ENCODE measurements at regions not wholly inside any gene's neighbourhood (a gene's known extent, or its start where the extent isn't known, plus 50 kb on each side); places are given as distances from the start of the nearest gene placed in this dataset.
"Not testable (repeated sequence)": the region's sequence is repeated elsewhere in the genome, so short reads cannot be mapped to it uniquely, and the experiment has no call there.

DNA sequence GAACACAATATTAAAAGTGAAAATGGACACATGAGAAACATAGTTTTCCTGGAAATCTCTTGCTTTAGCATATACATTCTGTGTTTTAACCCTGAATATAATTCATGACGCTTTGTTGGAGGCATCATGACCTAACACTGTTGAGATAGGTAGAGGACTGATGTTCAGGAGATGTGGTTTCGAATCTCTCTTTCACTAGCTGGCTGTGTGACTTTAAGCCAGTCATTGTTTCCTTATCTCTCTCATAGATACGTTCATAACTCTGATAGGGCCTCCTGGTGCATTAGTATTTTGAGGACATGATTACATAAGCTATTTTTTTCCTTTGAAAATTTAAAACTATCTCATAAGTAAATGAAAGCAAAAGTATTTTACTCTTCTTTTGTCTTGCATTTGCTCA is 179.0 kb upstream of the DTNA start:
- no peak for DNase-seq

DNA sequence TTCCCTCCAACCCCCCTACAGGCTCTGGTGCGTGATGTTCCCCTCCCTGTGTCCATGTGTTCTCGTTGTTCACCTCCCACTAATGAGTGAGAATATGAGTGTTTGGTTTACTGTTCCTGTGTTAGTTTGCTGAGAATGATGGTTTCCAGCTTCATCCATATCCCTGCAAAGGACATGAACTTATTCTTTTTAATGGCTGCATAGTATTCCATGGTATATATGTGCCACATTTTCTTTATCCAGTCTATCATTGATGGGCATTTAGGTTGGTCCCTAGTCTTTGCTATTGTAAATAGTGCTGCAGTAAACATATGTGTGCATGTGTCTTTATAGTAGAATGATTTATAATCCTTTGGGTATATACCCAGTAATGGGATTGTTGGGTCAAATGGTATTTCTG is 175.5 kb upstream of the DTNA start:
- not testable (repeated sequence) for DNase-seq

- DNase-seq: no peak
Measured at GRCh38 chr18:34540897-34541296, 169.2 kb upstream of the DTNA start.

DNA sequence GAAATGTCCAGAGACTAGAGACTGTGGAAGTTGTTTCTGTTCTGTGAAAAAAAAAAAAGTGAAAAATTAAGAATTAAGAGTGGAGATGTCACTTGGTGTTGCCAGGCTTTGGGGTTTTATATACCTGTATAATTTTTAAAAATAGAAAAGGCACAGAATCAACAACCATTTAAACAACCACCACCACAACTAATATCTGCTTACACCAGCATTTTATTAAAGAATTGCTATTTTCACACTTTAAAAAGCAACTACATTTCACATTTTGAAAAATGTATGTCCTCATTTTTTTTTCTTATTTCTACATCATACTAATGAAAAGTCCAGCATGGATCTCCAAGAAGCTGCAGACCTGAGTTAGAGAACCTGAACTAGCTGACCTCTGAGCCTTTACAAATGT is 167.5 kb upstream of the DTNA start:
- DNase-seq: no peak

GRCh38 chr18:34543356-34543755 is 166.7 kb upstream of the DTNA start:
- no peak for DNase-seq

- no peak for DNase-seq
Measured at GRCh38 chr18:34543945-34544344, 166.2 kb upstream of the DTNA start.

GRCh38 chr18:34544930-34545329 is 165.2 kb upstream of the DTNA start:
- DNase-seq: no peak

GRCh38 chr18:34548120-34548972 is 161.8 kb upstream of the DTNA start:
- no peak for DNase-seq

DNA sequence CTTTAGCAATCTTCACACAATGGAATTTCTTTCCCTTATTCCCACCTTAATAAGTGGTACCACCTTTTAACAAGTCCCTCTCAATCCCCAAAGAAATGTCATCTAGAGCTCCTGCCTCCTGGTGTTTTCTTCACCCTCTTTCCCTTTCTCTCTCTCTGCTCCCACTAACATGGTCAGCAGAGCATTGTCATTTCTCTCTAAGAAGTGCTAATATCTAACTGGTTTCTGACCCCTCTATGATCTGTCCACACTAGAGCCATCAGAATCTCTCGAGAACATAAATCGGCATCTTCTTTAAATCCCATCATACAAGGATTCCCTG is 161.2 kb upstream of the DTNA start:
- DNase-seq: no peak

DNA sequence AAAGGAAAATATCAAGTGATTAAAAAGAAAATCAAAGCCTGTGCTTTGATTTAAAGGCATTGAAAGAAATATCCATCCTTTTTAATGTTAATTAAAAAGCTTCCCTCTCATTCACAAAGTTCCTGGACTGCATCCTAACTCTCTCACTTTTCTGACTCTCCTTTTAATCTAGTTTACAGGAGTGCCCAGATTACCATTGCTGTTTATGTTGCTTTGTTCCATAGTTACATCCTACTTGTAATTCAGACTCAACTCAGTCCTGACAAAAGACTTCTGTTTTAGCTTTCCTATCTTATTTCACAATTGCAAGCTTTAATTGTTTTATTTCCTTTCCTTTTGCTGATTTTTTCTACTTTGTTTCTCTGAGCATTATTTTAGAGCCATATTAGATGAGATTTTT is 160.7 kb upstream of the DTNA start:
- no peak for DNase-seq

- DNase-seq: no peak
Measured at GRCh38 chr18:34550156-34550555, 159.9 kb upstream of the DTNA start.

GRCh38 chr18:34550902-34551301 is 159.2 kb upstream of the DTNA start:
- no peak for DNase-seq

DNA sequence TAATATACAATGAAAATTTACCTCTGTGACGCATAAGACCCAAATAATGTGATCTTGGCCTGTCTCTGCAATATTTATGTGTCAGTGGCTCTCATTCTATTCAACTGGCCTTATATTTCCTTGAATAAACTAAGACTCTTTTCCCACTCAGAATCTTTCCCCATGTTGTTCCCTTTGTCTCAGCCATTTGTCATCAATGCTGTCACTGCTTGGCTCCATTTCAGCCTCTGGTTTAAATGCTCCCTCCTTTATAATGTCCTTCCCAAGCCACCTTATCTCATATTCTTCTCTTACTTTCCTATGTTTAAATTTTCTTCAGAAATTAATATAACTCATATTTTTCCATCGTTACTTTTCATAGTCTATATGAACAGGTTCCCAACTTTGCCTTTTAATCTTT is 158.3 kb upstream of the DTNA start:
- no peak for DNase-seq

GRCh38 chr18:34562252-34562870 is 147.7 kb upstream of the DTNA start:
- DNase-seq: no peak

GRCh38 chr18:34567857-34568256 is 142.2 kb upstream of the DTNA start:
- DNase-seq: no peak

DNA sequence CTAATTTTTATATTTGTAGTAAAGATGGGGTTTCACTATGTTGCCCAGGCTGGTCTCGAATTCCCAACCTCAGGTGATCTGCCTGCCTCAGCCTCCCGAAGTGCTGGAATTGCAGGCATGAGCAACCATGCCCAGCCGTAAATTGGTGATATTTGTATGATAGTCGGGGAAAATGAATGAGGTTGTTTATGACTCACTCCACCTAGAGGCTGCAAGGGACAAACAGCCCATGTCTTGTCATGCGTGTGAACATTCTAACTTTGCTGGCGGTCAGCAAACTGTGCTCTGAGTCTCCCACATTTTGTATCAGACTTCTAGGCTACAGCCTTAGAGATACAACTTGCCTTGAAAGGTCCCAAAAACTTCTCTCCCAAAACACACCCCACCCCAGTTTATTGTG is 133.5 kb upstream of the DTNA start:
- DNase-seq: no peak

GRCh38 chr18:34583895-34584294 is 126.2 kb upstream of the DTNA start:
- DNase-seq: no peak

DNA sequence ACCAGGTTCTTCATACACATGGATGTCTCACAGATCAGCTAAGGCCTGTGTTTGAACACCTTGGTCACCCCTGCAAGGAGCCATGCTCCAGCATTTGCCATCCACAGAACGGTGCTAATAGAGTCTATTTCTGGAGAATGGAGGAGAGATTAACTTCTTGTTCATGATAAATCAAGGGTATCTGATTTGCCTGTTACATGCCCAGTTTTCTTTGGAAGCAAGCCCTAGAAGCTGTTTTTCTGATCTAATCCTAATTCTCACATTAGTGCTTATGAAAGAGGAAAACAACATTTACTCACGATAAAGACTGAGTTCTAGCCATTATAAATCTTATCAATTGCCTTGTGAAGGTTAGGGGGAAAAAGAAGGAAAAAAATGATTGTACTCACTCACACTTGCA is 119.6 kb upstream of the DTNA start:
- no peak for DNase-seq

DNA sequence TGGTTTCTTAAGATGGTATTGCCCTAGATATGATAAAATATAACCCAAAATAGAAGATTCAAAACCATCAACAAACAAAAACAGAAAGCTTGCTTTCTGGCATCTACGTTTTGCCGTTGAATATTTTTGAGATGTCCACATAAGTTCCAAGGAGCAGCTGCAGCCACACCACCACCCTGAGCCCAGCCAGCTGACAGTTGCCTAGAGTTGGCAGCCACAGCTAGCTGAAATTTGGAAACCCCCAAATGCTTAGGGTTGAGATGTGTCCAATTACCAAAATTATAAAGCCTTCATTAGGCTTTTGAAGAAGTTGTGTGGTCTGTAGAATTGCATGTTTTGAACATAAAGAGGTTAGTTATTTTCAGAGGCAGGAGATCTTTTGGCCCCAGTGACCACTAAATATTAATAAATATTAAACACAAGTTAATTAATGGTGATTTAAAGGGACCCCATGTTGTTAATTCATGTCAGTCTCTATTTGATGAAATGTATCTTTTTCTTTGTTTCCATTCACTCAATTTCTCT is 118.1 kb upstream of the DTNA start:
- DNase-seq: no peak

- no peak for DNase-seq
Measured at GRCh38 chr18:34592481-34592880, 117.6 kb upstream of the DTNA start.

GRCh38 chr18:34592961-34593382 is 117.1 kb upstream of the DTNA start:
- DNase-seq: peak; percentile 27

- no peak for DNase-seq
Measured at GRCh38 chr18:34594266-34594665, 115.8 kb upstream of the DTNA start.

DNA sequence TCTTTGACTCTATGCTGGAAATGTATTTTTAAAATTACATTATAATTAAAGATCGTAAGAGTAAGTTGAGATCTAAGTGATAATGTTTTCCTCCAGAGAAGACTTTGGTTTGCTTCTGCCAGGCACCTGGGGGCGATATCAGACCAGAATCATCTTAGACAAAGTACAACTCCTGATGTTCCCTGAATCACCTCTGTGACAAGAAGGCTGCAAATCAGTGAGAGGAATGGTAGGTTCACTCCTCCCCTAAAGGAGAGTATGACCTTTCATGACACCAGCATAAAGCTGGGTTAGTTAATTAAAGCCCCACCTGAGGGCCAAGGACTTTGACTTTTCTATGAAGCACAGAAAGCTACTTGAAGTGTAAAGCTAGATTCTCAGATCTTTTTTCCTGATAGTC is 114.4 kb upstream of the DTNA start:
- DNase-seq: peak; percentile 5

GRCh38 chr18:34598120-34598635 is 111.9 kb upstream of the DTNA start:
- DNase-seq: no peak

Data from EL (cell line).